ENCODE measurements at regions not wholly inside any gene's neighbourhood (a gene's known extent, or its start where the extent isn't known, plus 50 kb on each side); places are given as distances from the start of the nearest gene placed in this dataset.

GRCh38 chr1:232376632-232377493 lies 253.1 kb downstream of the SIPA1L2 start:
- no peak for DNase-seq (ENCODE audit: low read depth)
- H3K4me3 ChIP-seq (ENCODE audit: low read depth, low read length): no peak overlapping the region
- TF ChIP-seq CTCF (IDR thresholded peaks at IDR 0.05; ENCODE audit: low read depth, low read length, missing control alignments): no peak

DNA sequence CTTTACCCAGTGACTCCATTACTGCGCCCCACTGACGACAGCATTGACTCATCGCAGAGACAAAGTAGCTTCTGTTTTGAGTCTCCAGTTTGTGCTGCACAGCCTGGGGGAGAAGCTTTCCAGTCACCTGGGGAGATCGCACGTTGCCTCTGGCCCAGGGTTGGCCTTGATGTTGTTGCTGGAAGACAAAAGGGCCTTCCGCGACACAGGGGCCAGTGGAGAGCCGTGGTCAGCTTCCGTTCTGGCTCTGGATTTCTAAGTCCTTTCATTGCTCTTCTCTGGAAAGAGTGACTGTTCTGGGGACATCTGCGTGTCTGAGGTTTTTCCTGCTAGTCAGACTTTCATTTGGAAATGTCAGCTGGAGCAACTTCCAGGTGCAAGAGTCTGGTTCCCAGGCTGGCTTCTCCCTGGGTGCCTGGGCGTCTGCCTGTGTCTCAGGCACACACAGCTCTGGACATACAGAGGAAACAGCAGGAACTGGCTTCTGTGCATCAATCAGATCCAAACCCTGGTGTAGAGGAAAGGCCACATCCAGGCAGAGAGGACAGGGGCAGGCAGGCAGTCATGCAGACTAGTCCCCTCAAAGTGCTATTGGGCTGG lies 257.0 kb downstream of the SIPA1L2 start:
- no peak for TF ChIP-seq CTCF (IDR thresholded peaks at IDR 0.05; ENCODE audit: low read depth, low read length, missing control alignments)
- DNase-seq (ENCODE audit: low read depth): no peak

DNA sequence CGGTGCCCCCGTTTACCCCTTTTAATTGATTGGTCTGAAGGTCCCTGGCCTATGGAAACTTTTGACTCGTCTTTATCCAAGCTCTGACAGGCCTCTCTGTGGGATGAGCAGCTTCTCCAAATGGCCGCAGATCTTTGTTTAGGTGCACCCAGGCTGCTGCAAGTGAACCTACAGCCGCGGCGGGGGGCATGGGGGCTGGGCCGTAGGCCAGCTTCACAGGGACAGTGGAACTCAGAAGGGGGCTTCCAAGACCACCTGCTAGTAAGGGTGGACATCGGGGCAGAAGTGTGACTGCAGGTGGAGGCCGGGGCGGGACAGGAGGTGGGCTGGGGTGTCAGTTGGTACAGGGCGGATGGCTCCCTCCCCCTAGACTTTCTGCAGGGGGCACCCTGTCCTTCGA lies 257.5 kb downstream of the SIPA1L2 start:
- DNase-seq (ENCODE audit: low read depth): no peak
- no peak for TF ChIP-seq CTCF (IDR thresholded peaks at IDR 0.05; ENCODE audit: low read depth, low read length, missing control alignments)
- no peak overlapping the region for H3K4me3 ChIP-seq (ENCODE audit: low read depth, low read length)

More for the DNA sequence above, 257.0 kb downstream of the SIPA1L2 start:
- no peak overlapping the region for H3K4me3 ChIP-seq (ENCODE audit: low read depth, low read length)

GRCh38 chr1:232369451-232370296 lies 260.3 kb downstream of the SIPA1L2 start:
- no peak overlapping the region for H3K4me3 ChIP-seq (ENCODE audit: low read depth, low read length)
- DNase-seq (ENCODE audit: low read depth): no peak
- no peak for TF ChIP-seq CTCF (IDR thresholded peaks at IDR 0.05; ENCODE audit: low read depth, low read length, missing control alignments)

DNA sequence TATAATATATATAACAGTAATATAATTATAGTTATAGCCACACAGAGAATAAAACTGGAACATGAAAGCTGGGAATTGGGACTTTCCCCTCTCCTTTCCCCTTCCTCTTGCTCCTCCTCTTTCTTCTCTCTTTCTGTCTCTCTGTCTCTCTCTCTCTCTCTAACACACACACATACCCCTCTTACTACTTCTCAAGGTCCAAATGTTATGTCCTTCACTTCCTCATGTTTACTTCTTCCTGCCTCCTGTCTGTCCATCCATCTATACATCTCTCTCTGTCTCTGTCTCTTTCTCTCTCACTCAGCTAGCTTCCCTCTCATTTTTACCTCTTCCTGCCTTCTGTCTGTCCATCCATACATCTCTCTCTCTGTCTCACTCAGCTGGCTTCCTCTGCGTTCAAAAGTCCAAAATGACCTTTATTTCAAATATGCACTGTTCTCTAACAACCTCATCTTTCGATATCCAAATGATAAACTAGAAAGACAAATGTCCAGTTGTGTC lies 261.1 kb downstream of the SIPA1L2 start:
- TF ChIP-seq CTCF (IDR thresholded peaks at IDR 0.05; ENCODE audit: low read depth, low read length, missing control alignments): no peak
- no peak for DNase-seq (ENCODE audit: low read depth)
- H3K4me3 ChIP-seq (ENCODE audit: low read depth, low read length): no peak overlapping the region

- H3K4me3 ChIP-seq (ENCODE audit: low read depth, low read length): no peak overlapping the region
- TF ChIP-seq CTCF (IDR thresholded peaks at IDR 0.05; ENCODE audit: low read depth, low read length, missing control alignments): no peak
- DNase-seq (ENCODE audit: low read depth): no peak
Observed at GRCh38 chr1:232367293-232367692, 262.6 kb downstream of the SIPA1L2 start.
